HG03064 (cell line): ENCODE measurements at regions not wholly inside any gene's neighbourhood (a gene's known extent, or its start where the extent isn't known, plus 50 kb on each side); places are given as distances from the start of the nearest gene placed in this dataset.
"Not testable (repeated sequence)": the region's sequence is repeated elsewhere in the genome, so short reads cannot be mapped to it uniquely, and the experiment has no call there.

ENCODE experiments used
- ATAC-seq: cut with Tn5 transposase; IDR thresholded peaks from one replicate; pipeline ENCODE4 v1.9.1; 2021; ENCODE audit warnings: low read depth; ENCODE audit not compliant: unreplicated experiment

GRCh38 chrX:109873983-109874382 is 128.9 kb upstream of the TMEM164 start:
- no peak for ATAC-seq

- no peak for ATAC-seq
Measured at GRCh38 chrX:109874548-109874947, 128.4 kb upstream of the TMEM164 start.

- ATAC-seq: no peak
Measured at GRCh38 chrX:109875831-109876230, 127.1 kb upstream of the TMEM164 start.

GRCh38 chrX:109878236-109878635 is 124.7 kb upstream of the TMEM164 start:
- ATAC-seq: no peak

- ATAC-seq: no peak
Measured at GRCh38 chrX:109879991-109880390, 122.9 kb upstream of the TMEM164 start.

GRCh38 chrX:109880629-109881028 is 122.3 kb upstream of the TMEM164 start:
- peak; percentile 70 for ATAC-seq

- ATAC-seq: no peak
Measured at GRCh38 chrX:109886122-109886761, 116.7 kb upstream of the TMEM164 start.

- ATAC-seq: no peak
Measured at GRCh38 chrX:109889289-109890006, 113.5 kb upstream of the TMEM164 start.

- ATAC-seq: no peak
Measured at GRCh38 chrX:109890300-109890699, 112.6 kb upstream of the TMEM164 start.

- no peak for ATAC-seq
Measured at GRCh38 chrX:109890910-109891502, 111.9 kb upstream of the TMEM164 start.

GRCh38 chrX:109896024-109896423 is 106.9 kb upstream of the TMEM164 start:
- not testable (repeated sequence) for ATAC-seq

GRCh38 chrX:109902665-109903064 is 100.2 kb upstream of the TMEM164 start:
- ATAC-seq: no peak

- ATAC-seq: no peak
Measured at GRCh38 chrX:109911046-109911445, 91.9 kb upstream of the TMEM164 start.

GRCh38 chrX:109912993-109913392 is 89.9 kb upstream of the TMEM164 start:
- not testable (repeated sequence) for ATAC-seq

GRCh38 chrX:109914114-109914849 is 88.6 kb upstream of the TMEM164 start:
- ATAC-seq: no peak

GRCh38 chrX:109918753-109919152 is 84.2 kb upstream of the TMEM164 start:
- ATAC-seq: no peak

GRCh38 chrX:109920325-109920724 is 82.6 kb upstream of the TMEM164 start:
- no peak for ATAC-seq

- ATAC-seq: no peak
Measured at GRCh38 chrX:109920868-109921267, 82.0 kb upstream of the TMEM164 start.

GRCh38 chrX:109922190-109922589 is 80.7 kb upstream of the TMEM164 start:
- ATAC-seq: no peak

GRCh38 chrX:109925003-109925402 is 77.9 kb upstream of the TMEM164 start:
- ATAC-seq: not testable (repeated sequence)

- no peak for ATAC-seq
Measured at GRCh38 chrX:109925656-109926055, 77.3 kb upstream of the TMEM164 start.
